ENCODE measurements at regions not wholly inside any gene's neighbourhood (a gene's known extent, or its start where the extent isn't known, plus 50 kb on each side); places are given as distances from the start of the nearest gene placed in this dataset.

DNA sequence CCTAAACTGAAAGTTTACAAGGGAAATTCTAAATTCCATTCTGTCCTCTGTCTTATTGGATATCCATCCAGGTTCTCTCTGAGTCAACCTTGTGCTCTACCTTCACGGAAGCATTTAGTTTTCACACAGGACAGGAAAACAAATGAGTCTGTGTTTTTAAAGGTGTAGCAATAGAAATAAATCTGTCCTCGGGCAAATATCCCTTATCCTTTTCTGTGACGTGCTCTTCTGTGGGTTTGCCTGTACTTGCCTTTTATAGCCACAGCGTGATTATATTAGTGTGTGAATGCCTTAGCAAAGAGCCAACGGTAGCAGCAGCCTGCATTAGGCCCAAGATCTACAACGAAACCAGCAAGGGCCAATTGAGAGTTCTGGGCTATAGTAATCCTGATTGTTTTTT is 127.2 kb upstream of the PLSCR5 start:
- Mint-ChIP-seq H3K27me3 (ENCODE audit: low read depth, unreplicated experiment) (no peaks in the 10 kb centered on the region), H3K4me3 (ENCODE audit: unreplicated experiment) (no peak overlapping the region), H3K36me3 (ENCODE audit: low read depth, unreplicated experiment) (no peaks in the 10 kb centered on the region), H3K9me3 (ENCODE audit: unreplicated experiment) (peaks cover 8% of the 10 kb centered on the region), H3K27ac (ENCODE audit: unreplicated experiment) (no peak overlapping the region), H3K4me1 (ENCODE audit: low read depth, unreplicated experiment) (no peaks in the 10 kb centered on the region)
- Histone ChIP-seq H3K36me3 (ENCODE audit: insufficient read depth, low read length) (no peaks in the 10 kb centered on the region), H4K20me1 (ENCODE audit: insufficient read depth, low read length) (no peaks in the 10 kb centered on the region), H2AFZ (ENCODE audit: low read depth, low read length) (no peak overlapping the region), H3K79me2 (ENCODE audit: insufficient read depth, low read length) (no peaks in the 10 kb centered on the region), H3K9me3 (ENCODE audit: insufficient read depth, low read depth, low read length) (no peaks in the 10 kb centered on the region), H3K9ac (ENCODE audit: low read length) (no peak overlapping the region), H3K27me3 (ENCODE audit: insufficient read depth, low read length) (no peaks in the 10 kb centered on the region), H3K27ac (ENCODE audit: low read depth, low read length) (no peak overlapping the region), H3K4me3 (ENCODE audit: insufficient read depth, low read depth, low read length) (no peak overlapping the region), H3K4me1 (ENCODE audit: insufficient read depth, low read length) (no peaks in the 10 kb centered on the region), H3K4me2 (ENCODE audit: low read length) (no peak overlapping the region)
- TF ChIP-seq EZH2 (IDR thresholded peaks at IDR 0.05; ENCODE audit: insufficient read depth, low read length) = no peak
- TF ChIP-seq CTCF (IDR thresholded peaks at IDR 0.05; ENCODE audit: insufficient read depth, low read depth, low read length) = no peak
- DNase-seq (ENCODE audit: low read depth) = no peak
- FAIRE-seq = no peak

GRCh38 chr3:146715170-146715569 is 110.0 kb upstream of the PLSCR5 start:
- no peaks in the 10 kb centered on the region for H3K9me3 ChIP-seq (ENCODE audit: insufficient read depth, low read depth, low read length)
- H3K4me2 ChIP-seq (ENCODE audit: low read length) = no peak overlapping the region
- Mint-ChIP-seq H3K9me3 (ENCODE audit: unreplicated experiment) (no peaks in the 10 kb centered on the region), H3K4me1 (ENCODE audit: low read depth, unreplicated experiment) (no peaks in the 10 kb centered on the region), H3K4me3 (ENCODE audit: unreplicated experiment) (no peak overlapping the region), H3K27ac (ENCODE audit: unreplicated experiment) (no peak overlapping the region), H3K36me3 (ENCODE audit: low read depth, unreplicated experiment) (no peaks in the 10 kb centered on the region), H3K27me3 (ENCODE audit: low read depth, unreplicated experiment) (no peaks in the 10 kb centered on the region)
- no peaks in the 10 kb centered on the region for H4K20me1 ChIP-seq (ENCODE audit: insufficient read depth, low read length)
- H3K4me3 ChIP-seq (ENCODE audit: insufficient read depth, low read depth, low read length) = no peak overlapping the region
- no peaks in the 10 kb centered on the region for H3K27me3 ChIP-seq (ENCODE audit: insufficient read depth, low read length)
- H3K36me3 ChIP-seq (ENCODE audit: insufficient read depth, low read length) = no peaks in the 10 kb centered on the region
- no peak overlapping the region for H2AFZ ChIP-seq (ENCODE audit: low read depth, low read length)
- DNase-seq (ENCODE audit: low read depth) (peak; percentile 2), FAIRE-seq (no peak)
- no peaks in the 10 kb centered on the region for H3K79me2 ChIP-seq (ENCODE audit: insufficient read depth, low read length)
- no peaks in the 10 kb centered on the region for H3K4me1 ChIP-seq (ENCODE audit: insufficient read depth, low read length)
- no peak overlapping the region for H3K27ac ChIP-seq (ENCODE audit: low read depth, low read length)
- TF ChIP-seq EZH2 (IDR thresholded peaks at IDR 0.05; ENCODE audit: insufficient read depth, low read length) = no peak
- no peak for TF ChIP-seq CTCF (IDR thresholded peaks at IDR 0.05; ENCODE audit: insufficient read depth, low read depth, low read length)
- no peak overlapping the region for H3K9ac ChIP-seq (ENCODE audit: low read length)

GRCh38 chr3:146712806-146713205 is 107.7 kb upstream of the PLSCR5 start:
- TF ChIP-seq CTCF (IDR thresholded peaks at IDR 0.05; ENCODE audit: insufficient read depth, low read depth, low read length) (no peak), EZH2 (IDR thresholded peaks at IDR 0.05; ENCODE audit: insufficient read depth, low read length) (no peak)
- Mint-ChIP-seq H3K4me3 (ENCODE audit: unreplicated experiment) (no peak overlapping the region), H3K27ac (ENCODE audit: unreplicated experiment) (no peak overlapping the region), H3K4me1 (ENCODE audit: low read depth, unreplicated experiment) (no peaks in the 10 kb centered on the region), H3K9me3 (ENCODE audit: unreplicated experiment) (no peaks in the 10 kb centered on the region), H3K27me3 (ENCODE audit: low read depth, unreplicated experiment) (no peaks in the 10 kb centered on the region), H3K36me3 (ENCODE audit: low read depth, unreplicated experiment) (no peaks in the 10 kb centered on the region)
- no peak for DNase-seq (ENCODE audit: low read depth)
- H3K4me1 ChIP-seq (ENCODE audit: insufficient read depth, low read length) = no peaks in the 10 kb centered on the region
- no peaks in the 10 kb centered on the region for H3K27me3 ChIP-seq (ENCODE audit: insufficient read depth, low read length)
- H3K9me3 ChIP-seq (ENCODE audit: insufficient read depth, low read depth, low read length) = no peaks in the 10 kb centered on the region
- H3K4me3 ChIP-seq (ENCODE audit: insufficient read depth, low read depth, low read length) = no peak overlapping the region
- H2AFZ ChIP-seq (ENCODE audit: low read depth, low read length) = no peak overlapping the region
- H4K20me1 ChIP-seq (ENCODE audit: insufficient read depth, low read length) = no peaks in the 10 kb centered on the region
- no peaks in the 10 kb centered on the region for H3K36me3 ChIP-seq (ENCODE audit: insufficient read depth, low read length)
- no peaks in the 10 kb centered on the region for H3K79me2 ChIP-seq (ENCODE audit: insufficient read depth, low read length)
- no peak overlapping the region for H3K27ac ChIP-seq (ENCODE audit: low read depth, low read length)
- H3K4me2 ChIP-seq (ENCODE audit: low read length) = no peak overlapping the region
- no peak for FAIRE-seq
- H3K9ac ChIP-seq (ENCODE audit: low read length) = no peak overlapping the region
